Effector memory CD8-positive, alpha-beta T cell (primary cell): ENCODE measurements at regions not wholly inside any gene's neighbourhood (a gene's known extent, or its start where the extent isn't known, plus 50 kb on each side); places are given as distances from the start of the nearest gene placed in this dataset.
"Not testable (repeated sequence)": the region's sequence is repeated elsewhere in the genome, so short reads cannot be mapped to it uniquely, and the experiment has no call there.

Experiments
- ATAC-seq: fragments of 150-1000 bp; cut with Tn5 transposase; replicated peaks from 2 replicates; pipeline ENCODE4 v1.10.0; 2021; ENCODE audit warnings: mild to moderate bottlenecking, moderate library complexity
- DNase-seq, 3 experiments: peaks; one replicate each; pipeline ENCODE4 v3.0.0; 2021
- H3K27ac Mint-ChIP-seq, 2 donors: one replicate each; pipeline ENCODE4 v1.8.0; 2022; ENCODE audit warnings: mild to moderate bottlenecking in 2 of 2, mixed read lengths in 2 of 2, moderate library complexity in 2 of 2
- H3K27me3 Mint-ChIP-seq, 2 donors: one replicate each; pipeline ENCODE4 v1.8.0; 2022; ENCODE audit warnings: mixed read lengths in 2 of 2
- H3K36me3 Mint-ChIP-seq: one replicate; pipeline ENCODE4 v1.8.0; 2022; ENCODE audit warnings: mild to moderate bottlenecking, moderate library complexity, mixed read lengths; ENCODE audit not compliant: insufficient read depth
- H3K4me1 Mint-ChIP-seq, 2 donors: one replicate each; pipeline ENCODE4 v1.8.0; 2022; ENCODE audit warnings: low read depth in 2 of 2, mixed read lengths in 2 of 2
- H3K4me3 Mint-ChIP-seq, 2 donors: one replicate each; pipeline ENCODE4 v1.8.0; 2022; ENCODE audit warnings: mild to moderate bottlenecking in 2 of 2, mixed read lengths in 2 of 2, moderate library complexity in 2 of 2
- H3K9me3 Mint-ChIP-seq, 2 donors: one replicate each; pipeline ENCODE4 v1.8.0; 2022; ENCODE audit warnings: mixed read lengths in 2 of 2

- ATAC-seq: no peak
- no peaks in the 10 kb centered on the region for H3K4me1 Mint-ChIP-seq
- H3K27ac Mint-ChIP-seq: no peak overlapping the region
- no peak overlapping the region for H3K4me3 Mint-ChIP-seq
- H3K9me3 Mint-ChIP-seq: no peaks in the 10 kb centered on the region
- H3K27me3 Mint-ChIP-seq: peaks cover 21 to 49% of the 10 kb centered on the region in 2 donors
- no peak for DNase-seq
- H3K36me3 Mint-ChIP-seq: no peaks in the 10 kb centered on the region
These were observed 93.8 kb downstream of the PMAIP1 start for GRCh38 chr18:59993560-59993959.

GRCh38 chr18:59990121-59990823 is 90.5 kb downstream of the PMAIP1 start:
- H3K27me3 Mint-ChIP-seq: peaks cover 21 to 43% of the 10 kb centered on the region in 2 donors
- H3K4me1 Mint-ChIP-seq: no peaks in the 10 kb centered on the region
- H3K9me3 Mint-ChIP-seq: no peaks in the 10 kb centered on the region
- H3K27ac Mint-ChIP-seq: no peak overlapping the region
- DNase-seq (no peak), ATAC-seq (no peak)
- no peak overlapping the region for H3K4me3 Mint-ChIP-seq
- H3K36me3 Mint-ChIP-seq: no peaks in the 10 kb centered on the region

- no peak overlapping the region for H3K27ac Mint-ChIP-seq
- H3K9me3 Mint-ChIP-seq: no peaks in the 10 kb centered on the region
- no peak overlapping the region for H3K4me3 Mint-ChIP-seq
- H3K27me3 Mint-ChIP-seq: peaks cover 18 to 34% of the 10 kb centered on the region in 2 donors
- H3K4me1 Mint-ChIP-seq: no peaks in the 10 kb centered on the region
- DNase-seq (peak; percentile 29 to 36 (median 33)), ATAC-seq (peak; percentile 59)
- H3K36me3 Mint-ChIP-seq: no peaks in the 10 kb centered on the region
These were observed 88.4 kb downstream of the PMAIP1 start for GRCh38 chr18:59988098-59988706.

- Mint-ChIP-seq H3K4me3 (no peak overlapping the region), H3K27ac (no peak overlapping the region), H3K4me1 (no peaks in the 10 kb centered on the region), H3K36me3 (no peaks in the 10 kb centered on the region), H3K9me3 (no peaks in the 10 kb centered on the region), H3K27me3 (peaks cover 7 to 23% of the 10 kb centered on the region in 2 donors)
- ATAC-seq: no peak
- no peak for DNase-seq
These were observed 87.3 kb downstream of the PMAIP1 start for GRCh38 chr18:59987102-59987501.

GRCh38 chr18:59986139-59986538 is 86.3 kb downstream of the PMAIP1 start:
- Mint-ChIP-seq H3K4me1 (no peaks in the 10 kb centered on the region), H3K36me3 (no peaks in the 10 kb centered on the region), H3K27ac (no peak overlapping the region), H3K4me3 (no peak overlapping the region), H3K9me3 (no peaks in the 10 kb centered on the region), H3K27me3 (peaks cover 5 to 21% of the 10 kb centered on the region in 2 donors)
- no peak for DNase-seq
- ATAC-seq: no peak

GRCh38 chr18:59985289-59985688 is 85.5 kb downstream of the PMAIP1 start:
- ATAC-seq: no peak
- no peaks in the 10 kb centered on the region for H3K9me3 Mint-ChIP-seq
- DNase-seq: no peak
- H3K27ac Mint-ChIP-seq: no peak overlapping the region
- no peaks in the 10 kb centered on the region for H3K4me1 Mint-ChIP-seq
- H3K4me3 Mint-ChIP-seq: no peak overlapping the region
- peaks cover 6 to 26% of the 10 kb centered on the region in 2 donors for H3K27me3 Mint-ChIP-seq
- H3K36me3 Mint-ChIP-seq: no peaks in the 10 kb centered on the region

- no peaks in the 10 kb centered on the region for H3K9me3 Mint-ChIP-seq
- no peak overlapping the region for H3K4me3 Mint-ChIP-seq
- no peak for ATAC-seq
- DNase-seq: no peak
- no peaks in the 10 kb centered on the region for H3K36me3 Mint-ChIP-seq
- H3K4me1 Mint-ChIP-seq: no peaks in the 10 kb centered on the region
- peaks cover 6 to 21% of the 10 kb centered on the region in 2 donors for H3K27me3 Mint-ChIP-seq
- H3K27ac Mint-ChIP-seq: no peak overlapping the region
These were observed 83.7 kb downstream of the PMAIP1 start for GRCh38 chr18:59983506-59983905.

GRCh38 chr18:59980188-59980637 is 80.4 kb downstream of the PMAIP1 start:
- no peak overlapping the region for H3K27ac Mint-ChIP-seq
- peaks cover 6 to 10% of the 10 kb centered on the region in 2 donors for H3K27me3 Mint-ChIP-seq
- DNase-seq: no peak
- H3K9me3 Mint-ChIP-seq: no peaks in the 10 kb centered on the region
- no peaks in the 10 kb centered on the region for H3K36me3 Mint-ChIP-seq
- H3K4me3 Mint-ChIP-seq: no peak overlapping the region
- no peaks in the 10 kb centered on the region for H3K4me1 Mint-ChIP-seq
- ATAC-seq: no peak

GRCh38 chr18:59971871-59972428 is 72.2 kb downstream of the PMAIP1 start:
- ATAC-seq (no peak), DNase-seq (no peak)
- peaks cover 6 to 23% of the 10 kb centered on the region in 2 donors for H3K27me3 Mint-ChIP-seq
- no peak overlapping the region for H3K27ac Mint-ChIP-seq
- H3K4me3 Mint-ChIP-seq: no peak overlapping the region
- H3K4me1 Mint-ChIP-seq: peaks cover 0 to 9% of the 10 kb centered on the region in 2 donors
- no peaks in the 10 kb centered on the region for H3K36me3 Mint-ChIP-seq
- no peaks in the 10 kb centered on the region for H3K9me3 Mint-ChIP-seq

GRCh38 chr18:59971144-59971543 is 71.3 kb downstream of the PMAIP1 start:
- peak; percentile 22 for ATAC-seq
- not testable (repeated sequence) for H3K36me3 Mint-ChIP-seq, H3K4me3 Mint-ChIP-seq, DNase-seq, H3K9me3 Mint-ChIP-seq, H3K4me1 Mint-ChIP-seq
- Mint-ChIP-seq H3K27me3 (peaks cover 6 to 25% of the 10 kb centered on the region in 2 donors), H3K27ac (peak overlapping the region in 1 of 2 donors; percentile 70)

- not testable (repeated sequence) for H3K36me3 Mint-ChIP-seq, H3K4me1 Mint-ChIP-seq, H3K9me3 Mint-ChIP-seq, H3K4me3 Mint-ChIP-seq, H3K27ac Mint-ChIP-seq, ATAC-seq, DNase-seq
- peaks cover 19 to 22% of the 10 kb centered on the region in 2 donors for H3K27me3 Mint-ChIP-seq
These were observed 69.8 kb downstream of the PMAIP1 start for GRCh38 chr18:59969477-59970028.

- peaks cover 0 to 9% of the 10 kb centered on the region in 2 donors for H3K4me1 Mint-ChIP-seq
- H3K36me3 Mint-ChIP-seq: no peaks in the 10 kb centered on the region
- H3K9me3 Mint-ChIP-seq: no peaks in the 10 kb centered on the region
- no peak for DNase-seq
- peaks cover 20 to 26% of the 10 kb centered on the region in 2 donors for H3K27me3 Mint-ChIP-seq
- ATAC-seq: no peak
- H3K27ac Mint-ChIP-seq: no peak overlapping the region
- H3K4me3 Mint-ChIP-seq: no peak overlapping the region
These were observed 68.8 kb downstream of the PMAIP1 start for GRCh38 chr18:59968583-59968982.

- H3K4me3 Mint-ChIP-seq: no peak overlapping the region
- H3K27ac Mint-ChIP-seq: no peak overlapping the region
- H3K27me3 Mint-ChIP-seq: peaks cover 26 to 33% of the 10 kb centered on the region in 2 donors
- H3K36me3 Mint-ChIP-seq: no peaks in the 10 kb centered on the region
- peaks cover 0 to 9% of the 10 kb centered on the region in 2 donors for H3K4me1 Mint-ChIP-seq
- H3K9me3 Mint-ChIP-seq: no peaks in the 10 kb centered on the region
- DNase-seq: no peak
- no peak for ATAC-seq
These were observed 68.1 kb downstream of the PMAIP1 start for GRCh38 chr18:59967878-59968277.
